ENCODE measurements at regions not wholly inside any gene's neighbourhood (a gene's known extent, or its start where the extent isn't known, plus 50 kb on each side); places are given as distances from the start of the nearest gene placed in this dataset.

- H3K9me2 ChIP-seq (replicated peaks; ENCODE audit: insufficient read depth, low read length), result no peaks in the 10 kb centered on the region
- no peaks in the 10 kb centered on the region for H4K20me1 ChIP-seq (ENCODE audit: low read depth, low read length)
- no peak overlapping the region for H3K9ac ChIP-seq (ENCODE audit: low read length)
- no peaks in the 10 kb centered on the region for H3K36me3 ChIP-seq (ENCODE audit: low read length)
- no peak overlapping the region for H3K4me2 ChIP-seq (ENCODE audit: low read depth, low read length, poor library complexity, severe bottlenecking)
- H2AFZ ChIP-seq (ENCODE audit: low read depth, low read length, severe bottlenecking), result no peak overlapping the region
- no peak overlapping the region for H3K4me3 ChIP-seq (ENCODE audit: insufficient read depth, low read length, poor library complexity, severe bottlenecking)
- no peaks in the 10 kb centered on the region for H3K9me3 ChIP-seq (ENCODE audit: insufficient read depth, low read length)
- no peak overlapping the region for H3K27ac ChIP-seq (ENCODE audit: low read depth, low read length)
- no peaks in the 10 kb centered on the region for H3K79me2 ChIP-seq (ENCODE audit: insufficient read depth, low read length)
- H3F3A ChIP-seq (ENCODE audit: insufficient read depth), result no peaks in the 10 kb centered on the region
- no peaks in the 10 kb centered on the region for H3K27me3 ChIP-seq (ENCODE audit: low read length)
- TF ChIP-seq CTCF (IDR thresholded peaks at IDR 0.05; ENCODE audit: insufficient read depth, low read length, poor library complexity, severe bottlenecking) (no peak), EZH2phosphoT487 (conservative IDR thresholded peaks at IDR 0.05; ENCODE audit: low read length) (no peak)
These were observed 56.6 kb downstream of the OTOR start for GRCh38 chr20:16804793-16805187.

- Histone ChIP-seq H3K79me2 (ENCODE audit: insufficient read depth, low read length) (no peaks in the 10 kb centered on the region), H3K36me3 (ENCODE audit: low read length) (no peaks in the 10 kb centered on the region), H3F3A (ENCODE audit: insufficient read depth) (no peaks in the 10 kb centered on the region), H3K4me2 (ENCODE audit: low read depth, low read length, poor library complexity, severe bottlenecking) (no peak overlapping the region), H3K4me3 (ENCODE audit: insufficient read depth, low read length, poor library complexity, severe bottlenecking) (no peak overlapping the region), H2AFZ (ENCODE audit: low read depth, low read length, severe bottlenecking) (no peak overlapping the region), H4K20me1 (ENCODE audit: low read depth, low read length) (no peaks in the 10 kb centered on the region), H3K9ac (ENCODE audit: low read length) (no peak overlapping the region), H3K27me3 (ENCODE audit: low read length) (no peaks in the 10 kb centered on the region), H3K27ac (ENCODE audit: low read depth, low read length) (no peak overlapping the region), H3K9me3 (ENCODE audit: insufficient read depth, low read length) (no peaks in the 10 kb centered on the region), H3K9me2 (replicated peaks; ENCODE audit: insufficient read depth, low read length) (no peaks in the 10 kb centered on the region)
- TF ChIP-seq EZH2phosphoT487 (conservative IDR thresholded peaks at IDR 0.05; ENCODE audit: low read length), result no peak
- TF ChIP-seq CTCF (IDR thresholded peaks at IDR 0.05; ENCODE audit: insufficient read depth, low read length, poor library complexity, severe bottlenecking), result no peak
These were observed 57.9 kb downstream of the OTOR start for GRCh38 chr20:16806061-16806460.

- Histone ChIP-seq H3K9me3 (ENCODE audit: insufficient read depth, low read length) (no peaks in the 10 kb centered on the region), H4K20me1 (ENCODE audit: low read depth, low read length) (no peaks in the 10 kb centered on the region), H3K27me3 (ENCODE audit: low read length) (no peaks in the 10 kb centered on the region), H2AFZ (ENCODE audit: low read depth, low read length, severe bottlenecking) (no peak overlapping the region), H3K36me3 (ENCODE audit: low read length) (no peaks in the 10 kb centered on the region), H3F3A (ENCODE audit: insufficient read depth) (no peaks in the 10 kb centered on the region), H3K4me2 (ENCODE audit: low read depth, low read length, poor library complexity, severe bottlenecking) (no peak overlapping the region), H3K9ac (ENCODE audit: low read length) (no peak overlapping the region), H3K27ac (ENCODE audit: low read depth, low read length) (no peak overlapping the region), H3K9me2 (replicated peaks; ENCODE audit: insufficient read depth, low read length) (no peaks in the 10 kb centered on the region), H3K4me3 (ENCODE audit: insufficient read depth, low read length, poor library complexity, severe bottlenecking) (no peak overlapping the region), H3K79me2 (ENCODE audit: insufficient read depth, low read length) (no peaks in the 10 kb centered on the region)
- TF ChIP-seq EZH2phosphoT487 (conservative IDR thresholded peaks at IDR 0.05; ENCODE audit: low read length), result no peak
- no peak for TF ChIP-seq CTCF (IDR thresholded peaks at IDR 0.05; ENCODE audit: insufficient read depth, low read length, poor library complexity, severe bottlenecking)
These were observed 58.7 kb downstream of the OTOR start for GRCh38 chr20:16806886-16807285.

GRCh38 chr20:16808796-16809195 lies 60.6 kb downstream of the OTOR start:
- TF ChIP-seq CTCF (IDR thresholded peaks at IDR 0.05; ENCODE audit: insufficient read depth, low read length, poor library complexity, severe bottlenecking) (no peak), EZH2phosphoT487 (conservative IDR thresholded peaks at IDR 0.05; ENCODE audit: low read length) (no peak)
- no peaks in the 10 kb centered on the region for H3K9me3 ChIP-seq (ENCODE audit: insufficient read depth, low read length)
- no peaks in the 10 kb centered on the region for H4K20me1 ChIP-seq (ENCODE audit: low read depth, low read length)
- H3K79me2 ChIP-seq (ENCODE audit: insufficient read depth, low read length), result no peaks in the 10 kb centered on the region
- no peak overlapping the region for H3K4me3 ChIP-seq (ENCODE audit: insufficient read depth, low read length, poor library complexity, severe bottlenecking)
- no peaks in the 10 kb centered on the region for H3K27me3 ChIP-seq (ENCODE audit: low read length)
- H3F3A ChIP-seq (ENCODE audit: insufficient read depth), result no peaks in the 10 kb centered on the region
- H3K27ac ChIP-seq (ENCODE audit: low read depth, low read length), result no peak overlapping the region
- no peak overlapping the region for H3K4me2 ChIP-seq (ENCODE audit: low read depth, low read length, poor library complexity, severe bottlenecking)
- no peaks in the 10 kb centered on the region for H3K36me3 ChIP-seq (ENCODE audit: low read length)
- H3K9me2 ChIP-seq (replicated peaks; ENCODE audit: insufficient read depth, low read length), result no peaks in the 10 kb centered on the region
- no peak overlapping the region for H2AFZ ChIP-seq (ENCODE audit: low read depth, low read length, severe bottlenecking)
- no peak overlapping the region for H3K9ac ChIP-seq (ENCODE audit: low read length)

Measured in SU-DHL-6 (cell line).